ENCODE measurements at regions not wholly inside any gene's neighbourhood (a gene's known extent, or its start where the extent isn't known, plus 50 kb on each side); places are given as distances from the start of the nearest gene placed in this dataset.

DNA sequence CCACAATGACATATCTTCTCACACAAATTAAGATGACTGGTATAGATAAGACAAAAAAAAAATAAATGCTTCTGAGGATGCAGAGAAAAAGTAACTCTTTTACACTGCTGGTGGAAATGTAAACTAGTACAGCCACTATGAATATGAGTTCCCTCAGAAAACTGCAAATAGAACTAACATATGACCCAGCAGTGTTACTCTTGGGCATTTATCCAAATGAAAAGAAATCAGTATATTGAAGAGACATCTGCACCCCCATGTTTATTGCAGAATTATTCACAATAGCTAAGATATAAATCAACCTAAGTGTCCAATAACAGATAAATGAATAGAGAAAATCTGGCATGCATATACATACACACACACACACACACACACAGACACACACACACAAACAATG is 83.0 kb upstream of the FAM174A start:
- Histone ChIP-seq H3K4me3 (no peak overlapping the region), H3K36me3 (no peaks in the 10 kb centered on the region), H3K27ac (no peak overlapping the region), H3K27me3 (no peaks in the 10 kb centered on the region), H3K9me3 (no peaks in the 10 kb centered on the region), H3K4me1 (no peaks in the 10 kb centered on the region)
- no peak for ATAC-seq
- no peak for DNase-seq
- intact Hi-C loops (cut with DNase I), result no loop called here
- no peak for TF ChIP-seq POLR2A (IDR thresholded peaks at IDR 0.05)
- TF ChIP-seq, protein P1, sequence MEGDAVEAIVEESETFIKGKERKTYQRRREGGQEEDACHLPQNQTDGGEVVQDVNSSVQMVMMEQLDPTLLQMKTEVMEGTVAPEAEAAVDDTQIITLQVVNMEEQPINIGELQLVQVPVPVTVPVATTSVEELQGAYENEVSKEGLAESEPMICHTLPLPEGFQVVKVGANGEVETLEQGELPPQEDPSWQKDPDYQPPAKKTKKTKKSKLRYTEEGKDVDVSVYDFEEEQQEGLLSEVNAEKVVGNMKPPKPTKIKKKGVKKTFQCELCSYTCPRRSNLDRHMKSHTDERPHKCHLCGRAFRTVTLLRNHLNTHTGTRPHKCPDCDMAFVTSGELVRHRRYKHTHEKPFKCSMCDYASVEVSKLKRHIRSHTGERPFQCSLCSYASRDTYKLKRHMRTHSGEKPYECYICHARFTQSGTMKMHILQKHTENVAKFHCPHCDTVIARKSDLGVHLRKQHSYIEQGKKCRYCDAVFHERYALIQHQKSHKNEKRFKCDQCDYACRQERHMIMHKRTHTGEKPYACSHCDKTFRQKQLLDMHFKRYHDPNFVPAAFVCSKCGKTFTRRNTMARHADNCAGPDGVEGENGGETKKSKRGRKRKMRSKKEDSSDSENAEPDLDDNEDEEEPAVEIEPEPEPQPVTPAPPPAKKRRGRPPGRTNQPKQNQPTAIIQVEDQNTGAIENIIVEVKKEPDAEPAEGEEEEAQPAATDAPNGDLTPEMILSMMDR (IDR thresholded peaks at IDR 0.05), result no peak

DNA sequence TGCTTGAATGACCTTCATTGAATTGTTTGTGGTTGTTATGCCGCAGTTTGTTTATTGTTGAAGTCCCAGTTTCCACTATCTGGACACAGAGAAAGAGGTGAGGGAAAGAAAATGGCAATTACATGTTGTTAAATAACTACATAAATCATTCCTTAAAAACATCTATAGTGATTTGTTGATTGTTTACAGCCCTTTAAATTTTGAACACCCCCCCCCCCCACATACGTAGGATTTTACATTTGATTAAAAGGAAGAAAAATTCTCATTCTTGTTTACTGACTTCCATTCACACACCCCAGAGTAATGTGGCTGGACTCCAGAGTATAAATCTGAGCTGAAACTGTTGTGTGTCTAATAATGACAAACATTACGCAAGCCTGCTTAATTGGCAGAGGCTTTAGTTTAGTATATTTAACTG is 87.1 kb upstream of the FAM174A start:
- Histone ChIP-seq H3K4me3 (no peak overlapping the region), H3K27ac (no peak overlapping the region), H3K9me3 (no peaks in the 10 kb centered on the region), H3K4me1 (no peaks in the 10 kb centered on the region), H3K36me3 (no peaks in the 10 kb centered on the region), H3K27me3 (no peaks in the 10 kb centered on the region)
- intact Hi-C loops (cut with DNase I), result no loop called here
- ATAC-seq, result peak in 3 of 4 donors; percentile 39 to 77 (median 47)
- no peak for TF ChIP-seq POLR2A (IDR thresholded peaks at IDR 0.05)
- TF ChIP-seq, protein P1 (IDR thresholded peaks at IDR 0.05), result no peak
- WGBS (ENCODE audit: insufficient coverage, low coverage, low lambda C conversion rate, missing lambda C conversion rate), result 33% methylated on average over 3 of the region's 3 CpGs
- DNase-seq, result no peak

DNA sequence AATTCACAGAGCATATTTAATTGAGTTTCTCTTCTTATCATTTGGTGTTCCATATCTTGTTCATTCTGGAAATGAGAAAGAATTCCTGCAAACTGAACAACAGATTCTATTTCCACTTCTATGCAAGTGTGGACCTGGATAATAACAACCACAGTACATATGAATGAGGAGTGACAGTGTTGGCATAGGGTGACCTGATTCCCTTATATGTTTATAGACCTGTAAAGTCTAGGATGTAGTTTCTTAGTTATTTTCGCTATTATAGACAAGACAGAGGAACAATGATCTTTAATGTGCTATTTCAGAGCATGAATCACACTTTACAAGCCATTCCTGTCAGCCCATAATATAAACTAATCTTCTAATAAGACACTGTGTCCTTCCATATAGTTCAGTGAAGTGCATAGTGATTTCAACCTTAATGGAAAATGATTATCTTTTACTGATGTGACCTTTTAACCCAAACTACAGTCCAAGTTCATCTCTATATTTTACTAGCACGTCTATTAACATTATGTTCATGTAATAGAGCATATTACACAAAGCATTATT is 88.2 kb upstream of the FAM174A start:
- no peaks in the 10 kb centered on the region for H3K27me3 ChIP-seq
- intact Hi-C loops (cut with DNase I), result no loop called here
- no peaks in the 10 kb centered on the region for H3K4me1 ChIP-seq
- ATAC-seq, result no peak
- H3K36me3 ChIP-seq, result no peaks in the 10 kb centered on the region
- no peak for DNase-seq
- no peaks in the 10 kb centered on the region for H3K9me3 ChIP-seq
- TF ChIP-seq POLR2A (IDR thresholded peaks at IDR 0.05), result no peak
- TF ChIP-seq, protein P1 (IDR thresholded peaks at IDR 0.05), result no peak
- 68% methylated on average over 2 of the region's 2 CpGs for WGBS (ENCODE audit: insufficient coverage, low coverage, low lambda C conversion rate, missing lambda C conversion rate)
- H3K4me3 ChIP-seq, result no peak overlapping the region
- no peak overlapping the region for H3K27ac ChIP-seq

DNA sequence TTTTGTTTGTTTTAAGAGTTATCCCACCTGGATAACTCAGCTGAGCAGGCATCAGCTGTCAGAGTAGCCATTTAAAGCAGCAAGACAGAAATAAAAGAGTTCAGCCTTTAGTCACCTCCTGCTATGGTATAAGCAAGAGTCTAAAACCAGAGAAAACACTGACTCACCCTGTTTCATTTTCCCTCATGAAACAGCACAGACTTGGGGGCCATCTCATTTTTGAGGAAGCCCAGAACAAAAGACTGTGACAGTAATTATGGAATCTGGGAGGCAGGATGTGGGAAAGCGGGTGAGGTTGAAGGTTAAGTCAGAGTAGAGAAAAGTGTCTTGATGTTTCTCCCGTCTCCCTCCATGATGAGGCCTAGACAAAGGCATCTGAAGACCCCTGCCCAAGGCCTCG is 90.2 kb upstream of the FAM174A start:
- H3K27ac ChIP-seq, result no peak overlapping the region
- H3K9me3 ChIP-seq, result no peaks in the 10 kb centered on the region
- intact Hi-C loops (cut with DNase I), result no loop called here
- WGBS (ENCODE audit: insufficient coverage, low coverage, low lambda C conversion rate, missing lambda C conversion rate), result 100% methylated on average over 1 of the region's 3 CpGs
- ATAC-seq (no peak), DNase-seq (no peak)
- no peaks in the 10 kb centered on the region for H3K4me1 ChIP-seq
- no peak for TF ChIP-seq POLR2A (IDR thresholded peaks at IDR 0.05)
- TF ChIP-seq, protein P1 (IDR thresholded peaks at IDR 0.05), result no peak
- no peaks in the 10 kb centered on the region for H3K36me3 ChIP-seq
- H3K27me3 ChIP-seq, result no peaks in the 10 kb centered on the region
- no peak overlapping the region for H3K4me3 ChIP-seq

DNA sequence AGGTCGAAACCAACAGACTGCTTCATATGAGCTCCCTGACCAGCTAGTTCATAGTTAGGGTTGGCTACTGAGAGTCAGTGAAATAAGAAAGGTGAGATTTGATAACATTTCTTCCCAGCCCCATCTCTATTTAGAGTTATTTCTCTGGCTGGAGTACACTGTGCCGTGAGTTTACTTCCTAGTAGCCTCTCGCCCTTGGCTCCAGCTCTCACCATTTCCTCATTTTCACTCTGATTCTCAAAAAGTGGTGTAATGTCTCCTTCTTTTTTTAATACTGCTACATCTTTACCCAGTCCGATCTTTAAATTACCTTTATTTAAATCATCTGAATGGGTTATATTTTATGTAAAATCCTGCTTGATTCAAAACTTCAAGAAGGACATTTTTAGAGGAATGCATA is 100.4 kb upstream of the FAM174A start:
- Histone ChIP-seq H3K27ac (no peak overlapping the region), H3K4me1 (no peaks in the 10 kb centered on the region), H3K36me3 (no peaks in the 10 kb centered on the region), H3K27me3 (no peaks in the 10 kb centered on the region), H3K4me3 (no peak overlapping the region), H3K9me3 (no peaks in the 10 kb centered on the region)
- no peak for ATAC-seq
- TF ChIP-seq POLR2A (IDR thresholded peaks at IDR 0.05), result no peak
- TF ChIP-seq, protein P1 (IDR thresholded peaks at IDR 0.05), result no peak
- DNase-seq, result no peak
- 57% methylated on average over 4 of the region's 4 CpGs for WGBS (ENCODE audit: insufficient coverage, low coverage, low lambda C conversion rate, missing lambda C conversion rate)
- intact Hi-C loops (cut with DNase I), result no loop called here
